Right lobe of liver (tissue), 6 donors: ENCODE measurements at regions not wholly inside any gene's neighbourhood (a gene's known extent, or its start where the extent isn't known, plus 50 kb on each side); places are given as distances from the start of the nearest gene placed in this dataset.

Experiments
- ATAC-seq, 4 donors: fragments of 200-7000 bp; cut with Tn5 transposase; one replicate each; pipeline ENCODE4 v1.9.1; 2020; ENCODE audit warnings: mild to moderate bottlenecking in 4 of 4, moderate library complexity in 4 of 4
- DNase-seq, 3 donors: peaks; one replicate each; pipeline ENCODE4 v3.0.0-alpha.2; 2020
- H3K27ac ChIP-seq, 3 donors: fragments of 200-600 bp; one replicate each; pipeline ENCODE4 v1.8.0; 2022
- H3K27me3 ChIP-seq, 2 donors: fragments of 200-600 bp; one replicate each; pipeline ENCODE4 v1.8.0; 2022
- H3K36me3 ChIP-seq, 4 donors: fragments of 200-600 bp; sonication (generic) in 1 of 4; one replicate each; pipeline versions ENCODE4 v1.5.1 to v1.8.0; 2017 to 2022; ENCODE audit warnings: control low read depth in 1 of 4
- H3K4me1 ChIP-seq, 4 donors: fragments of 200-600 bp; sonication (generic) in 1 of 4; one replicate each; pipeline versions ENCODE4 v1.5.1 to v1.8.0; 2017 to 2022; ENCODE audit warnings: control low read depth in 1 of 4
- H3K4me3 ChIP-seq, 3 donors: fragments of 200-600 bp; one replicate each; pipeline ENCODE4 v1.8.0; 2022
- H3K9me3 ChIP-seq, 4 donors: fragments of 200-600 bp; sonication (generic) in 1 of 4; one replicate each; pipeline versions ENCODE4 v1.5.1 to v1.8.0; 2017 to 2022; ENCODE audit warnings: control low read depth in 1 of 4
- CTCF ChIP-seq, 4 donors: fragments of 200-600 bp in 3 of 4; fragments of 450-650 bp in 1 of 4; IDR thresholded peaks; one replicate each; pipeline versions ENCODE4 v1.5.1 to v1.8.0; 2016 to 2022; ENCODE audit warnings: antibody characterized with exemption in 4 of 4, mild to moderate bottlenecking in 2 of 4
- POLR2A ChIP-seq: fragments of 450-650 bp; IDR thresholded peaks from one replicate; pipeline ENCODE4 v1.6.1; 2017; ENCODE audit warnings: antibody characterized with exemption, mild to moderate bottlenecking
- WGBS: methylation state at CpG from one replicate; pipeline ENCODE4 v1.1.6; 2018; ENCODE audit warnings: low coverage, low lambda C conversion rate; ENCODE audit not compliant: insufficient coverage; ENCODE audit errors: missing lambda C conversion rate; 5-methylcytosine and 5-hydroxymethylcytosine counted together
- intact Hi-C, 2 donors: fragments of 100-400 bp; cut with DNase I; formaldehyde crosslinking; loops; one replicate each; pipeline versions ENCODE4 v1.11.2 to v1.14.1; 2022
- donor health status: DM: no; HTN: yes; CAD: no.
- donor health status: DM: no; HTN: no; CAD: no.
- donor health status: DM: no; HTN: no; CAD: no.
- donor health status: DM: no; HTN: yes; CAD: no.
- donor health status: DM: no; HTN: yes; CAD: no.

- 31% methylated on average over 1 of the region's 1 CpG for WGBS
- intact Hi-C loops = loop anchor here (5.0 to 10.0 kb wide), 2 partner anchors 93 to 154 kb away; partner anchors contain the start of gene RNF152 (in 1 of the 2)
- no peaks in the 10 kb centered on the region for H3K9me3 ChIP-seq
- ATAC-seq (peak; percentile 7 to 63 (median 46)), DNase-seq (peak in 1 of 3 donors; percentile 69)
- TF ChIP-seq POLR2A (no peak), CTCF (IDR thresholded peaks at IDR 0.05) (no peak)
- no peak overlapping the region for H3K4me3 ChIP-seq
- H3K27ac ChIP-seq = peak overlapping the region; percentile 72 to 97 (median 89)
- H3K36me3 ChIP-seq = no peaks in the 10 kb centered on the region
- peaks cover 0 to 55% (median 26%) of the 10 kb centered on the region in 4 donors for H3K4me1 ChIP-seq
- H3K27me3 ChIP-seq = no peaks in the 10 kb centered on the region
These were observed 154.8 kb downstream of the RNF152 start for GRCh38 chr18:61738042-61738441.

- Histone ChIP-seq H3K27ac (peak overlapping the region; percentile 58 to 97 (median 89)), H3K4me1 (peaks cover 0 to 64% (median 29%) of the 10 kb centered on the region in 4 donors), H3K36me3 (no peaks in the 10 kb centered on the region), H3K4me3 (no peak overlapping the region), H3K9me3 (no peaks in the 10 kb centered on the region), H3K27me3 (no peaks in the 10 kb centered on the region)
- no peak for DNase-seq
- peak; percentile 2 to 13 (median 9) for ATAC-seq
- WGBS = 22% methylated on average over 4 of the region's 4 CpGs
- intact Hi-C loops = loop anchor here (5.0 to 10.0 kb wide), 2 partner anchors 91 to 156 kb away; partner anchors contain the start of gene RNF152 (in 1 of the 2)
- no peak for TF ChIP-seq CTCF (IDR thresholded peaks at IDR 0.05)
- TF ChIP-seq POLR2A = peak; percentile 31
These were observed 156.7 kb downstream of the RNF152 start for GRCh38 chr18:61736133-61736532.

GRCh38 chr18:61735564-61736102 is 157.2 kb downstream of the RNF152 start:
- peaks cover 0 to 64% (median 29%) of the 10 kb centered on the region in 4 donors for H3K4me1 ChIP-seq
- H3K27me3 ChIP-seq = no peaks in the 10 kb centered on the region
- no peak overlapping the region for H3K4me3 ChIP-seq
- H3K9me3 ChIP-seq = no peaks in the 10 kb centered on the region
- ATAC-seq (peak; percentile 66 to 78 (median 72)), DNase-seq (peak; percentile 37 to 79 (median 76))
- peak overlapping the region; percentile 58 to 99 (median 96) for H3K27ac ChIP-seq
- intact Hi-C loops = loop anchor here (5.0 to 10.0 kb wide), 2 partner anchors 91 to 157 kb away; partner anchors contain the start of gene RNF152 (in 1 of the 2)
- TF ChIP-seq CTCF (IDR thresholded peaks at IDR 0.05) (no peak), POLR2A (peak; percentile 83)
- 18% methylated on average over 5 of the region's 5 CpGs for WGBS
- H3K36me3 ChIP-seq = no peaks in the 10 kb centered on the region

GRCh38 chr18:61734396-61734795 is 158.4 kb downstream of the RNF152 start:
- Histone ChIP-seq H3K9me3 (no peaks in the 10 kb centered on the region), H3K36me3 (no peaks in the 10 kb centered on the region), H3K27me3 (no peaks in the 10 kb centered on the region), H3K27ac (peak overlapping the region; percentile 31 to 99 (median 96)), H3K4me3 (no peak overlapping the region), H3K4me1 (peaks cover 0 to 64% (median 29%) of the 10 kb centered on the region in 4 donors)
- DNase-seq (no peak), ATAC-seq (no peak)
- WGBS = 73% methylated on average over 2 of the region's 3 CpGs
- intact Hi-C loops = loop anchor here (5.0 to 10.0 kb wide), 2 partner anchors 87 to 90 kb away; no protein-coding TSS in a partner anchor
- TF ChIP-seq CTCF (IDR thresholded peaks at IDR 0.05) (no peak), POLR2A (no peak)
